ENCODE measurements at regions not wholly inside any gene's neighbourhood (a gene's known extent, or its start where the extent isn't known, plus 50 kb on each side); places are given as distances from the start of the nearest gene placed in this dataset.
A peak's percentile ranks its signal among the peaks of the same experiment; 100 is the strongest.

- TF ChIP-seq ZNF75A (CRISPR knock-in tag; IDR thresholded peaks at IDR 0.05): no peak
- TF ChIP-seq BRF2 (IDR thresholded peaks at IDR 0.05; ENCODE audit: borderline replicate concordance, insufficient read depth, insufficient read length): no peak
- TF ChIP-seq FOXA3 (CRISPR knock-in tag; conservative IDR thresholded peaks at IDR 0.05 in 1 of 2, IDR thresholded peaks at IDR 0.05 in 1 of 2): no peak
- TF ChIP-seq ZNF589 (CRISPR knock-in tag; IDR thresholded peaks at IDR 0.05; ENCODE audit: low read depth): 0 out of 2 replicates have a peak, but pooled peaks have one; percentile 20
- TF ChIP-seq ZNF318 (IDR thresholded peaks at IDR 0.05; ENCODE audit: borderline replicate concordance in 1 of 2, low read depth in 1 of 2): no peak
- no peak for TF ChIP-seq KHSRP (IDR thresholded peaks at IDR 0.05)
- TF ChIP-seq ZEB2 (IDR thresholded peaks at IDR 0.05): 0 out of 2 replicates have a peak, but pooled peaks have one; percentile 18
- 0 out of 4 replicates have a peak, but pooled peaks of 1 of the 2 experiments have one; percentile 20 for TF ChIP-seq ETV6 (IDR thresholded peaks at IDR 0.05; ENCODE audit: borderline replicate concordance in 1 of 2, low read depth in 2 of 2, low read length in 1 of 2)
- no peak for TF ChIP-seq ETV6 (CRISPR knock-in tag; IDR thresholded peaks at IDR 0.05; ENCODE audit: borderline replicate concordance)
- no peak for TF ChIP-seq HDAC6 (IDR thresholded peaks at IDR 0.05; ENCODE audit: low read depth, low read length)
- no peak for TF ChIP-seq HDAC1 (IDR thresholded peaks at IDR 0.05)
- TF ChIP-seq FOSL1 (tag; conservative IDR thresholded peaks at IDR 0.05): peak; percentile 45; the same call in 1 of the 2 replicates
- TF ChIP-seq ZFP1 (CRISPR knock-in tag; IDR thresholded peaks at IDR 0.05): no peak
- TF ChIP-seq UBTF (IDR thresholded peaks at IDR 0.05; ENCODE audit: borderline replicate concordance in 1 of 2, low read depth in 2 of 2, low read length in 2 of 2): no peak
- TF ChIP-seq ZNF583 (CRISPR knock-in tag; IDR thresholded peaks at IDR 0.05): no peak
Measured at GRCh38 chr11:8814209-8814922, 96.6 kb upstream of the AKIP1 start (continued).

All from K562 (cell line).